Embryonic facial prominence (tissue), 1 donor: ENCODE measurements at regions not wholly inside any gene's neighbourhood (a gene's known extent, or its start where the extent isn't known, plus 50 kb on each side); places are given as distances from the start of the nearest gene placed in this dataset.
"Not testable (repeated sequence)": the region's sequence is repeated elsewhere in the genome, so short reads cannot be mapped to it uniquely, and the experiment has no call there.

Experiments
- DNase-seq: peaks from one replicate; pipeline ENCODE4 v3.0.0-alpha.2; 2016; ENCODE audit errors: extremely low spot score

- DNase-seq, result not testable (repeated sequence)
Observed at GRCh38 chr2:66632882-66633281, 198.0 kb downstream of the MEIS1 start.

GRCh38 chr2:66633631-66634030 is 198.7 kb downstream of the MEIS1 start:
- no peak for DNase-seq

GRCh38 chr2:66634784-66635183 is 199.9 kb downstream of the MEIS1 start:
- no peak for DNase-seq

- DNase-seq, result no peak
Observed at GRCh38 chr2:66641685-66642084, 206.8 kb downstream of the MEIS1 start.

GRCh38 chr2:66648081-66648480 is 213.2 kb downstream of the MEIS1 start:
- DNase-seq, result peak; percentile 2

- peak; percentile 1 for DNase-seq
Observed at GRCh38 chr2:66649006-66649405, 214.1 kb downstream of the MEIS1 start.

GRCh38 chr2:66651295-66651694 is 216.4 kb downstream of the MEIS1 start:
- DNase-seq, result no peak

GRCh38 chr2:66660804-66661203 is 225.9 kb downstream of the MEIS1 start:
- no peak for DNase-seq

- no peak for DNase-seq
Observed at GRCh38 chr2:66661253-66662173, 226.6 kb downstream of the MEIS1 start.

GRCh38 chr2:66665124-66665984 is 230.4 kb downstream of the MEIS1 start:
- DNase-seq, result no peak

GRCh38 chr2:66667301-66667700 is 232.4 kb downstream of the MEIS1 start:
- no peak for DNase-seq

GRCh38 chr2:66673286-66673685 is 238.4 kb downstream of the MEIS1 start:
- DNase-seq, result no peak

GRCh38 chr2:66674087-66674486 is 239.2 kb downstream of the MEIS1 start:
- no peak for DNase-seq

- DNase-seq, result no peak
Observed at GRCh38 chr2:66675591-66675990, 240.7 kb downstream of the MEIS1 start.

GRCh38 chr2:66679442-66679841 is 244.5 kb downstream of the MEIS1 start:
- no peak for DNase-seq

GRCh38 chr2:66682476-66682875 is 247.6 kb downstream of the MEIS1 start:
- no peak for DNase-seq

GRCh38 chr2:66683064-66683463 is 248.1 kb downstream of the MEIS1 start:
- DNase-seq, result no peak

- no peak for DNase-seq
Observed at GRCh38 chr2:66683599-66683998, 248.7 kb downstream of the MEIS1 start.

GRCh38 chr2:66684289-66684688 is 249.4 kb downstream of the MEIS1 start:
- DNase-seq, result no peak

GRCh38 chr2:66686755-66687154 is 251.8 kb downstream of the MEIS1 start:
- DNase-seq, result no peak

GRCh38 chr2:66688951-66689350 is 254.0 kb downstream of the MEIS1 start:
- no peak for DNase-seq

GRCh38 chr2:66689456-66690051 is 254.6 kb downstream of the MEIS1 start:
- no peak for DNase-seq
